K562 (cell line): ENCODE measurements at regions not wholly inside any gene's neighbourhood (a gene's known extent, or its start where the extent isn't known, plus 50 kb on each side); places are given as distances from the start of the nearest gene placed in this dataset.

Experiments
- ARID1B ChIP-seq: fragments of 450-650 bp; IDR thresholded peaks from 2 replicates; pipeline ENCODE4 v1.6.1; 2016; ENCODE audit warnings: antibody characterized with exemption, mild to moderate bottlenecking, inconsistent platforms
- CXXC5 ChIP-seq: fragments of 250-450 bp; sonication (Bioruptor Pico); IDR thresholded peaks from 2 replicates; pipeline ENCODE4 v1.8.0; 2022; ENCODE audit warnings: inconsistent platforms, mild to moderate bottlenecking, moderate library complexity
- ELF2 ChIP-seq: fragments of 250-450 bp; sonication (Bioruptor Pico); IDR thresholded peaks from 2 replicates; pipeline ENCODE4 v1.5.0; 2021; ENCODE audit warnings: mild to moderate bottlenecking
- GATA2 ChIP-seq: sonication (generic); formaldehyde crosslinking; IDR thresholded peaks from 2 replicates; pipeline ENCODE4 v1.4.0; 2020; ENCODE audit warnings: mild to moderate bottlenecking, missing genetic modification reagents
- HDAC3 ChIP-seq: fragments of 450-650 bp; IDR thresholded peaks from 2 replicates; pipeline ENCODE4 v1.6.1; 2018; ENCODE audit warnings: borderline replicate concordance, mild to moderate bottlenecking, moderate library complexity; ENCODE audit not compliant: partially characterized antibody
- HMG20A ChIP-seq: fragments of 450-650 bp; formaldehyde crosslinking; conservative IDR thresholded peaks from 2 replicates; pipeline ENCODE4 v1.4.0; 2020; ENCODE audit warnings: mild to moderate bottlenecking, mixed read lengths
- HOXB6 ChIP-seq: fragments of 250-450 bp; sonication (Bioruptor Pico); IDR thresholded peaks from 2 replicates; pipeline ENCODE4 v1.5.1; 2022; ENCODE audit warnings: mild to moderate bottlenecking, borderline replicate concordance
- ILF3 ChIP-seq: fragments of 450-650 bp; IDR thresholded peaks from 2 replicates; pipeline ENCODE4 v1.6.1; 2018; ENCODE audit warnings: antibody characterized with exemption, mild to moderate bottlenecking, moderate library complexity, borderline replicate concordance
- KDM5B ChIP-seq: fragments of 200-600 bp; sonication (generic); IDR thresholded peaks from 2 replicates; pipeline ENCODE4 v1.6.1; 2012; ENCODE audit warnings: low read depth, mild to moderate bottlenecking, moderate library complexity, low read length, control low read depth, inconsistent platforms; ENCODE audit not compliant: insufficient replicate concordance
- KHSRP ChIP-seq: fragments of 450-650 bp; IDR thresholded peaks from 2 replicates; pipeline ENCODE4 v1.6.1; 2017
- LCOR ChIP-seq: sonication (generic); formaldehyde crosslinking; IDR thresholded peaks from 2 replicates; pipeline ENCODE4 v1.8.0; 2022; ENCODE audit warnings: mild to moderate bottlenecking, missing genetic modification reagents
- MAFF ChIP-seq: IDR thresholded peaks from 2 replicates; pipeline ENCODE4 v1.6.1; 2012; ENCODE audit warnings: low read length, improper control_type of control experiment
- NFE2 ChIP-seq: IDR thresholded peaks from 2 replicates; pipeline ENCODE4 v1.6.1; 2014; ENCODE audit warnings: antibody characterized with exemption, low read depth
- PRMT5 ChIP-seq: sonication (generic); formaldehyde crosslinking; IDR thresholded peaks from 2 replicates; pipeline ENCODE4 v1.5.0; 2020; ENCODE audit warnings: missing genetic modification reagents
- RBM39 ChIP-seq: fragments of 200-400 bp; formaldehyde crosslinking; optimal IDR thresholded peaks from 2 replicates; pipeline ENCODE3; 2018; ENCODE audit warnings: low read depth, low read length
- RFX7 ChIP-seq: fragments of 250-450 bp; sonication (Bioruptor Pico); IDR thresholded peaks from 2 replicates; pipeline ENCODE4 v1.5.1; 2021; ENCODE audit warnings: mild to moderate bottlenecking
- SMARCB1 ChIP-seq: IDR thresholded peaks from 2 replicates; pipeline ENCODE4 v1.6.1; 2011; ENCODE audit warnings: improper control_type of control experiment, low read depth; ENCODE audit not compliant: insufficient read length
- STAG1 ChIP-seq: sonication (generic); formaldehyde crosslinking; IDR thresholded peaks from 2 replicates; pipeline ENCODE4 v1.5.0; 2020; ENCODE audit warnings: missing genetic modification reagents, borderline replicate concordance
- TAF15 ChIP-seq: fragments of 200-400 bp; formaldehyde crosslinking; IDR thresholded peaks from 2 replicates; pipeline ENCODE4 v1.6.1; 2017; ENCODE audit warnings: mild to moderate bottlenecking, low read depth, low read length, moderate library complexity
- TAF9B ChIP-seq: fragments of 450-650 bp; IDR thresholded peaks from 2 replicates; pipeline ENCODE4 v1.6.1; 2018; ENCODE audit warnings: mild to moderate bottlenecking; ENCODE audit not compliant: partially characterized antibody
- U2AF1 ChIP-seq: fragments of 200-400 bp; formaldehyde crosslinking; optimal IDR thresholded peaks from 2 replicates; pipeline ENCODE3; 2017; ENCODE audit warnings: mild to moderate bottlenecking, low read depth, low read length, moderate library complexity
- ZNF124 ChIP-seq: sonication (generic); formaldehyde crosslinking; IDR thresholded peaks from 2 replicates; pipeline ENCODE4 v1.8.1; 2022; ENCODE audit warnings: missing genetic modification reagents
- ZNF551 ChIP-seq: fragments of 250-450 bp; sonication (Bioruptor Pico); IDR thresholded peaks from 2 replicates; pipeline ENCODE4 v1.5.0; 2021; ENCODE audit warnings: mild to moderate bottlenecking, moderate library complexity
- ZNF589 ChIP-seq: fragments of 200-800 bp; sonication (Bioruptor generic); IDR thresholded peaks from 2 replicates; pipeline ENCODE4 v1.6.1; 2016; ENCODE audit warnings: low read depth, missing genetic modification characterization, missing compliant biosample characterization
- TF ChIP-seq, protein P1 (sequence below): sonication (generic); formaldehyde crosslinking; IDR thresholded peaks from 2 replicates; pipeline ENCODE4 v1.8.0; 2022; ENCODE audit warnings: mild to moderate bottlenecking, missing genetic modification reagents
- TF ChIP-seq, protein P2 (sequence below), 3 experiments: fragments of 200-800 bp in 1 of 3; sonication (Bioruptor generic) in 1 of 3; sonication (generic) in 1 of 3; formaldehyde crosslinking in 1 of 3; IDR thresholded peaks; 2 replicates each; pipeline versions ENCODE4 v1.6.1 to v1.8.0; 2016 to 2022; ENCODE audit warnings: mild to moderate bottlenecking in 2 of 3, missing compliant biosample characterization in 2 of 3, missing genetic modification characterization in 2 of 3, missing genetic modification reagents in 1 of 3
- TF ChIP-seq, protein P3 (sequence below): fragments of 450-650 bp; IDR thresholded peaks from 2 replicates; pipeline ENCODE4 v1.6.1; 2017; ENCODE audit warnings: mild to moderate bottlenecking, moderate library complexity
- TF ChIP-seq, protein P4 (sequence below): fragments of 250-450 bp; sonication (Bioruptor Pico); IDR thresholded peaks from 2 replicates; pipeline ENCODE4 v1.6.1; 2021; ENCODE audit warnings: mild to moderate bottlenecking

DNA sequence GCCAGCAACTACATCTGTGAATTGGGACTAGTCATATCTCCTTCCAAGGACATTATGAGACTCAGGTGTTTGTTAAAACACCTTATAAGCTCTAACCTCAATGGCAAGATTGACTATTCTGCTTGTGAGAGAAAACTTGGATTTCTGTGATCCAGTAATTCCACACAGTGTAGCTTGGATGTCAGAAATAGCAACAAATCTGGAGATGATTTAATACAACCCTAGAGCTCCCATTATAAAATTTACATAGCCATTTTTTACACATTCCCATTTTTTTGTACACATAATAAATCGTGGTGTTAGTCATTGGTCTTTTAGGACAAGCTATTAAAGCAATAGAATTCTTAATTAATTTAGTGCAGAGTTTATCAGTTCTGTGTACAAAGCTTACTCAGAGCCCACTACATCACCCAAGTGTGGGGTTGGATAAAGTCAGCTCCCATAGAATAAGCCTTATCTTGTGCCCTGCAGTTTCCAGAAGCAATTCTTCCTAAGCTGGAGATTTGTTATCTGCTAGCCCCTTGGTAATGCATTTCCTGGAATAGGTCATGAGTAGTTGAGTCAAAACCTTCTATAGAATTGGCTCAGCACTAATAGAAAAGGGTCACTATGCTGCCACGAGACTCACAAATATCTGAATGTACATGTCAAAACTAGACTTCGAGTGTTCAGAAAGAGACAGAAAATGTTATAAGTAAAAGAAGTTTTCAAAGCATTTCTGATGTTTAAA is 434.0 kb upstream of the RUNX1 start (continued):
- TF ChIP-seq, protein P1, sequence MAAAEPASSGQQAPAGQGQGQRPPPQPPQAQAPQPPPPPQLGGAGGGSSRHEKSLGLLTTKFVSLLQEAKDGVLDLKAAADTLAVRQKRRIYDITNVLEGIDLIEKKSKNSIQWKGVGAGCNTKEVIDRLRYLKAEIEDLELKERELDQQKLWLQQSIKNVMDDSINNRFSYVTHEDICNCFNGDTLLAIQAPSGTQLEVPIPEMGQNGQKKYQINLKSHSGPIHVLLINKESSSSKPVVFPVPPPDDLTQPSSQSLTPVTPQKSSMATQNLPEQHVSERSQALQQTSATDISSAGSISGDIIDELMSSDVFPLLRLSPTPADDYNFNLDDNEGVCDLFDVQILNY (CRISPR knock-in tag), result no peak
- TF ChIP-seq NFE2, result peak; percentile 53
- TF ChIP-seq SMARCB1, result no peak
- peak; percentile 94 for TF ChIP-seq ZNF589 (CRISPR knock-in tag)
- TF ChIP-seq, protein P2, sequence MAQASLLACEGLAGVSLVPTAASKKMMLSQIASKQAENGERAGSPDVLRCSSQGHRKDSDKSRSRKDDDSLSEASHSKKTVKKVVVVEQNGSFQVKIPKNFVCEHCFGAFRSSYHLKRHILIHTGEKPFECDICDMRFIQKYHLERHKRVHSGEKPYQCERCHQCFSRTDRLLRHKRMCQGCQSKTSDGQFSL (CRISPR knock-in tag; IDR thresholded peaks at IDR 0.05), result no peak
- TF ChIP-seq, protein P2 (tag; IDR thresholded peaks at IDR 0.05), result no peak
- peak; percentile 94 for TF ChIP-seq ILF3
- TF ChIP-seq HDAC3, result peak; percentile 96
- no peak for TF ChIP-seq RBM39
- no peak for TF ChIP-seq U2AF1
- TF ChIP-seq PRMT5 (CRISPR knock-in tag), result no peak
- TF ChIP-seq, protein P3, sequence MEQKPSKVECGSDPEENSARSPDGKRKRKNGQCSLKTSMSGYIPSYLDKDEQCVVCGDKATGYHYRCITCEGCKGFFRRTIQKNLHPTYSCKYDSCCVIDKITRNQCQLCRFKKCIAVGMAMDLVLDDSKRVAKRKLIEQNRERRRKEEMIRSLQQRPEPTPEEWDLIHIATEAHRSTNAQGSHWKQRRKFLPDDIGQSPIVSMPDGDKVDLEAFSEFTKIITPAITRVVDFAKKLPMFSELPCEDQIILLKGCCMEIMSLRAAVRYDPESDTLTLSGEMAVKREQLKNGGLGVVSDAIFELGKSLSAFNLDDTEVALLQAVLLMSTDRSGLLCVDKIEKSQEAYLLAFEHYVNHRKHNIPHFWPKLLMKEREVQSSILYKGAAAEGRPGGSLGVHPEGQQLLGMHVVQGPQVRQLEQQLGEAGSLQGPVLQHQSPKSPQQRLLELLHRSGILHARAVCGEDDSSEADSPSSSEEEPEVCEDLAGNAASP, result no peak
- no peak for TF ChIP-seq RFX7 (CRISPR knock-in tag)
- TF ChIP-seq, protein P4, sequence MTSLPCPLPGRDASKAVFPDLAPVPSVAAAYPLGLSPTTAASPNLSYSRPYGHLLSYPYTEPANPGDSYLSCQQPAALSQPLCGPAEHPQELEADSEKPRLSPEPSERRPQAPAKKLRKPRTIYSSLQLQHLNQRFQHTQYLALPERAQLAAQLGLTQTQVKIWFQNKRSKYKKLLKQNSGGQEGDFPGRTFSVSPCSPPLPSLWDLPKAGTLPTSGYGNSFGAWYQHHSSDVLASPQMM, result no peak
- TF ChIP-seq MAFF, result peak; percentile 34; the same call in 1 of the 2 replicates
- TF ChIP-seq TAF15, result no peak
- TF ChIP-seq HMG20A (CRISPR knock-in tag), result no peak
- TF ChIP-seq LCOR (CRISPR knock-in tag), result no peak
- no peak for TF ChIP-seq HOXB6 (CRISPR knock-in tag)
- TF ChIP-seq ARID1B, result peak; percentile 100
- peak; percentile 56 for TF ChIP-seq GATA2 (CRISPR knock-in tag)
- no peak for TF ChIP-seq ZNF551 (CRISPR knock-in tag)
- no peak for TF ChIP-seq STAG1 (CRISPR knock-in tag)
- peak; percentile 54; the same call in 1 of the 2 replicates for TF ChIP-seq ELF2 (CRISPR knock-in tag)
- no peak for TF ChIP-seq KDM5B
- TF ChIP-seq TAF9B, result peak; percentile 57
- TF ChIP-seq CXXC5 (CRISPR knock-in tag), result peak; percentile 75
- TF ChIP-seq KHSRP, result peak; percentile 83
- TF ChIP-seq ZNF124 (CRISPR knock-in tag), result no peak
